RPMI8226 (cell line): ENCODE measurements at regions not wholly inside any gene's neighbourhood (a gene's known extent, or its start where the extent isn't known, plus 50 kb on each side); places are given as distances from the start of the nearest gene placed in this dataset.

Source experiments
- DNase-seq: peaks from one replicate; pipeline ENCODE4 v3.0.0-alpha.2; 2015

GRCh38 chr3:174675406-174675805 lies 183.7 kb upstream of the NAALADL2 start:
- no peak for DNase-seq

- DNase-seq = no peak
Observed at GRCh38 chr3:174681784-174682183, 177.3 kb upstream of the NAALADL2 start.

DNA sequence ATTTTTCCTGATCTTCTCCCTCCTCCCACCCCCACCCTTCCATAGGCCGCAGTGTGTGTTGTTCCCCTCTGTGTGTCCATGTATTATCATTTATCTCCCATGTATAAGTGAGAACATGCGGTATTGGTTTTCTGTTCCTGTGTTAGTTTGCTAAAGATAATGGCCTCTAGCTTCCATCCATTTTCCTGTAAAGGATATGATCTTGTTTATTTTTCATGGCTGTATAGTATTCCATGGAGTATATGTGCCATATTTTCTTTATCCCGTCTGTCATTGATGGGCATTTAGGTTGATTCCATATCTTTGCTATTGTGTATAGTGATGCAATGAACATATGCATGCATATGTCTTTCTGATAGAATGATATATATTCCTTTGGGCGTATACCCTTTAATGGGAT lies 173.3 kb upstream of the NAALADL2 start:
- DNase-seq = no peak

GRCh38 chr3:174697310-174697709 lies 161.8 kb upstream of the NAALADL2 start:
- no peak for DNase-seq

DNA sequence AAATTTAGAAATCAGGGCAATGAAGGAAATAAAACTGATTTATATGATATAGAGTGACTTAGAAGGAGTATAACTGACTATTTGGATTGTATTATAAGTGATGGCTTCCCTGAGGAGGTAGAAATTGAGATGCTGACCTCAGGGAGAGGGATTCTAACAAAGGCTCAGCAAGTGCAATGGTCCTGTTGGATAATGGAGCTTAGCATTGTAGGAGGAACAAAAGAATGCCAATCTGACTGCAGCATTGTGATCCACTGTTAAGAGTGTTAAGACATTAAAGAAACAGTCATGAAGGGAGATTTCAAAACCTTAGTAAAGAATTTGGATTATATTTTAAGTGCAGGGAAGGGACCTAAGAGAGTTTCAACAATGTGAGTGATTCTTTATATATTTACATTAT lies 158.4 kb upstream of the NAALADL2 start:
- DNase-seq = no peak

- DNase-seq = no peak
Observed at GRCh38 chr3:174710612-174711011, 148.5 kb upstream of the NAALADL2 start.

DNA sequence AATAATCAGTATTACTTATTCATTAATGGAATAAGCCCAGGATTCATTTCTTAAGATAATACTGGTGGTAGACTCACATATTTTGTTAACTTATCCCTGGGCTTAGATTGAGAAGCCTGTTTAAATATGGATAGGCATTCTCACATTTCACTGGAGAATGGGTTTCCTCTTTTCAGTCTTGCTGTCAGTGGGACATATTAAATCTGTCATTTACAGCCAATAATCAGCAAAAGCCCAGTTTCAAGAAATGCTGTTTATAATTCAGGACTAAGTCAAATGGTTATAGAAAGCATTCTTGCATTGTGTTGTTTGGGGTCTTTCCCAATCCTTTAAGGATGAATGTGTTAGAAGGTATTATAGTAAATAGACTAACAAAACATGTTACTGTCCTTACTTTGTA lies 143.7 kb upstream of the NAALADL2 start:
- DNase-seq = no peak

DNA sequence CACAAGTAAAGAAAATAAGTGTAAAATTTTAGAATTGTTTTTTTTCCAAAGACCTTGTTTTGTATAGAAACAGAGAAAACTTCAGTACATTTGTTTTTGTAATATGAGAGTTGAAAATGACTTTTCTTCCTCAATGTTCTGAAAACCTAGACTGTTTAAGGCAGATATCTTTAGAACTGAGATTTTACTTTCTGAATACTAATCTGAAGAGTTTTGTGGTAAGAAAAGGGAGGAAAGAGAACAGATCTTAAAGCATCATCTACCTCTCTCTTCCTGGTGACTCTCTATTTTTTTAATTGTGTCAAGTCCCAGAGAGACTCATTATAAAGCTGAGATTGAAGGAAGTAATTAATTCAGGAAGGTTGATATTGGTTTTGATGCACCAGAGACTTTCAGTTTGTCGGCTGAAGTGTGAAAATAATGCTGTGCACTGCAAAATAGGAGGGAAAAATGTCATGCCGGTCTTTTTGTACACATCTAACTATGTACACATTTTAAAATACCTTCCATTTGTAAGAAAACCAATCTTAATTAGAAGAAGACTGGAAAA lies 142.1 kb upstream of the NAALADL2 start:
- no peak for DNase-seq

DNA sequence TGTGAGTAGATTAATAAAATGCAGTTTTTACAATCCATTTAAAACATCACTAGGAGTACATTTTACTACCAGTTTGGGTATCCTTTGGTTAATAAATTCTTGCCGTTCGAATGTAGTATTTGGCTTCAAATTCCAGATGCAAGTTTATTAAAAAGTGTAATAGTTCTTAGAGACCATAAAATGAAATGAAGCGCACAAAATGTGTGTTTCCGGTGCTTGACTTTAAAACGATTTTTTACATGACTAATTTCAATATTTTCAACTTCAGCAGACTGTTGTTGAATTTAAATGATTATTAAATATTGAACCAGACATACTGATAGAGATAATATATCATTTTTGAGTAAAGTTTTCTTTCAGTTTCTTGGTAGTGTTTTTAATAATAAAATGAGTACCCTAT lies 138.4 kb upstream of the NAALADL2 start:
- no peak for DNase-seq

- no peak for DNase-seq
Observed at GRCh38 chr3:174725303-174725702, 133.8 kb upstream of the NAALADL2 start.

DNA sequence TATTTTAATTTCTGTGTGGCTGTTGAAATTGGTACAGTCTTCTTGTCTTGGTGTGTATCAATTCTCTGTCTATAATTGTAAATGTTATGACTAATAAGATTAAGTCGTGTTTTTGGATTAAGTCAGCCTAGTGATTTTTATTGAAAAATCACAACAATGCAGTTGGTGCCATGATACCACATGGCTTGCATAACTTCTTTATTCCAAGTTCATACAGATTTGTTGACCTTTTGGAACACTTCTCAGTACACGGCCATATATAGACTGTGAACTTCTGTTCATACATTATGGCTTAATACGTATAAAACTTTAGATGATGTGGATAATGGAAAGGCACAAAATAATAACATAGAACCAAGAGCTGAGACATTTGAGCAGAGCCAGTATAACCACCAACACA lies 121.2 kb upstream of the NAALADL2 start:
- DNase-seq = no peak

GRCh38 chr3:174749143-174749542 lies 110.0 kb upstream of the NAALADL2 start:
- DNase-seq = no peak

DNA sequence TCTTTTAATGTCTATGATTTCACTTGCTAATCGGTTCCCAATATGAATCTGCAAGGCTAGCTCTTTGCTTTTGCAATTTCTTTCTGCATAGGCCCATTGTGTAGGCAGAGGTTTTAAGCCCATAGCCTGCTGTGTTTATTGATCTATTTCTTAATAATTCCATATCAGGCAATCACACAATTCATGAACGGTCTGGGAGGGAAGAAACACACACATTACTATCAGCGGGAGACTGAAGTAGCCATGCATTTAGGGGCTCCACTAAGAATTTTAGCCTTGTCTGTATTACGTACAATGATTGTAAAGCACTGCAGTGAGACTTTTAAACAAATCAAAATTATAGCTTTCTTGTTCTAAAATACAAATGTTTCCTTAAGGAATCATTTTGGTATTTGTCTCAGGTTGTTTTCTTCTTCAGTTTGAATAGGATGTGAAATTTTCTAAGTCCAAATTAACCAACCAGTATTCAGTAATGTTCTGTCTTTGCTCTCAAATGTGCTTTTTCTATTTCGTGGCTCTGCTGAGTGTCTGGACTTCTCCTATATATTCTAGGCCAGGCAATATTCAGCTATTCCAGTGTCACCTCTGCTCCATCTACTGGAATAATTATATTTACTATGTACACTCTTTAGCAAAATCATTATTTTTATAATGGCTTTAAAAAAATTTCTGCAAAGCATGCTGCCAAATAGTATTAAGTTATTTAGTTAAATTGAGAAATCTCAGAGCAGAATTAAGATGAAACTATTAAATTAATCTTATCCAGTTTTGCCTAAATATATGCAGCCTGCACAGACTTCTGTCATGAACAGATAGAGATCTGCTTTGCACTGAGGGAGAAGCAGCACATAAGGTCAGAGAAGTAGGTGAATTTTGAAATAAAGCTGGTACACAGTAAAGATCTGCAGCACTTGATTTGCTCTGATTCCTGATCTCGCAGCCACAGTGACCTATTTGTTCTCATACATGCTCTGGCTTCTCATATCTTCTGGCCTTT lies 103.0 kb upstream of the NAALADL2 start:
- DNase-seq = no peak

- DNase-seq = no peak
Observed at GRCh38 chr3:174758943-174759342, 100.2 kb upstream of the NAALADL2 start.

- no peak for DNase-seq
Observed at GRCh38 chr3:174767406-174767805, 91.7 kb upstream of the NAALADL2 start.

DNA sequence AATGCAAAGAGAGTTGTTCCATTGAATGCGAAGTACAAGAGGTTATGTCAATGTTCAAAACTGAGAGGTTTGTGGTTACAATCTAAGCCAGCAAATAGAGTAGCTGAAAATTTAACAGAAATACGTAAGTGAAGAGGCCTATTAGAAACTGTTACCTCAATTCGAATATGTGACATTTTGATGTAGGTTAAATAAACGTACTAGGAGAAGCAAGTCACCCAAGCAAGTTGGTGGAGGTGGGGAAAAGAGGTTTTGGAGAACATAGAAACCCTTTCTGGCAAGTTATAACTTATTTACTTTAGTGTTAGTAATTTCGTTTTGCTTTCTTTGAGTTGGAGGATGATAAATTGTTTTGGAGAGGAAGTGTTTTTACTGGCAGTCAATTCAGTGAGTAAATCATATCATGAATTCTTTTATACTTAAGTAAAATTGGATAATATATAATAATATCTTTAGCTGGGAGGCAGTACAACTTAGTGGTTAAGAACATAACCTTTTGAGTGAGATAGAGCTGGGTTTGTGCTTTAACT lies 91.2 kb upstream of the NAALADL2 start:
- DNase-seq = no peak

GRCh38 chr3:174769171-174769570 lies 90.0 kb upstream of the NAALADL2 start:
- DNase-seq = no peak

- no peak for DNase-seq
Observed at GRCh38 chr3:174775603-174776002, 83.5 kb upstream of the NAALADL2 start.

GRCh38 chr3:174776123-174776522 lies 83.0 kb upstream of the NAALADL2 start:
- DNase-seq = no peak

DNA sequence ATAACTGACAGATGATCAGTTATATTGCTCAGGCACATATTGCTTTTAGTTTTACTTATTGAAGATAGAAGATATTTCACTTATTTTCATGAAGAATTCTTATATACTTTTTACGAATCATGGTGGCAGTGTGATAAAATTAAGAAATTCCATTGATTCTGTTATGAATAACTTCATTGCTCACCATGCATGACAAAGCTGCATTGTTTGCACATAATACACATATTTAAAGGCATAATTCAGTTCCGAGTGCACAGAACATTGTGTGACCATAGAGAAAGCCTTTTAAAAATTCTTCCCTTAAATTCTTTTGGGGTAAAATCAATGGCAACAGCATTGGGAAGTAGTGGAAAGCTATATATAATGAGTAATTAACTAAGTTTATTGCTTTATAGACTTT lies 82.5 kb upstream of the NAALADL2 start:
- DNase-seq = no peak

DNA sequence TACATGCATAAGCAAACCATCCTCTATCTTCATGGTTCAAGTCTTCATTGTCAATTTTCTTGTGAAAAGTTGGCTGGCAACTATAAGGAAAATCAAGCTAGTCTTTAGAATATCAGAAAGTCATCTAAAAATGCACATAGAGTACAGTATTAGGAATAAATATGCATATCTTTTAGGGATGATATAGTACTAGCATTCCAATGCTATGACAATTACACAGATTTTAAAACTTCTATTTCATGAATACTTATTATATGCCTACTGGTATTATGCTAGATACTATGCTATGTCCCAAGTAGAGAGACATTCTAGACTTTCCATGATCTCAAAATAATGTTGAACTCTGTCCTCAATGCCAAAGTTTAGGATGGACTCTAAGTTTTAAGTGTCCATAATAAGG lies 81.3 kb upstream of the NAALADL2 start:
- no peak for DNase-seq

DNA sequence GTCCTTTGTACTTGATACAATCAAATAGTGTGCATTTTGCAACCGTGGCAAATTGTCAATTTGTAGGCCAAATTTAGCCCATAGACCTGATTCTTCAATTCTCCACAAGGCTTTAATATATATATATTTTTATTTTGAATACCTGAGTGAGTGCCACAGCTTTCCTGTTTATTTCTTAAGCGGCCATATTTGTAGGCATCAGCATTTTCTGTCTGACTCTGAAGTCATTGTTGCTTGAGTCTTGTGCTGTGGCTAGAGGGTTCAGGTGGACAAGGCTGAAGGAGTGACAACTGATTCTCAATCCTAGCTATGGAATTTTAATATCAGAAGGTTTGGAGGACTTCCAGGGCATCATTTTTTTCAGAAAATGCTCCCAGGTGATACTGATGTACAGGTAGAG lies 75.6 kb upstream of the NAALADL2 start:
- no peak for DNase-seq

DNA sequence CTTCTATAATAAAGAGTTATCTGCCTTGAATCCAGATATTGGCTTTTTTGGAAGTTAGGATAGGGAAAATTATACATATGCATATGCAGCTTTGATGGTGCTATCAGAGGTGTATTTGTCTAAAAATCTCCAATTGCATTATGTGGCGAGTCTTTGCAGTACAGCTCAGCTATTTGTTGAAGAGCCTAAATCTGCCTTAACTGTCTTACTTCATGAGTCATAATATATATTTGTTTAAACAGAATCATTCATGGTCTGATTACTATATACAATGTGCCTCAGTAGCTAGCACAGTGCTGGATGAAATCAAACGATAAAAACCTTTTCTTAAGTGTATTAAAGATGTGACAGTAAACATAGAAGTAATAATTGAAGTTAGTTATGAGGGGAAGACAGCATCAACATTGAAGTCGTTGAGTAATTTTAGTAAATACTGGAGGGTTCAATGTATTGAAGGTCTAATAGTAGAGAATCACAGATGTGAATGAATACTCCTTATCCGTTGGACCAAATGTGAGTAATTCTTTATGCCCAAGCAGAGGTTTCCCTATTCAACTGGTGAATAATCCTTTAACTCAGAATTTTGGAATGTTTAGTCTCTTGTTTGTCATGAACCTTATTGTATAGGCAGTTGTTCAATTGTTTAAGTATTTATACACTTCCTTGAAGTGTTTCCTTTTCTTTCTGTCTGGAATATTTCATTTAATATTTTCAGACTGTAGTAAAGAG lies 74.8 kb upstream of the NAALADL2 start:
- DNase-seq = no peak

DNA sequence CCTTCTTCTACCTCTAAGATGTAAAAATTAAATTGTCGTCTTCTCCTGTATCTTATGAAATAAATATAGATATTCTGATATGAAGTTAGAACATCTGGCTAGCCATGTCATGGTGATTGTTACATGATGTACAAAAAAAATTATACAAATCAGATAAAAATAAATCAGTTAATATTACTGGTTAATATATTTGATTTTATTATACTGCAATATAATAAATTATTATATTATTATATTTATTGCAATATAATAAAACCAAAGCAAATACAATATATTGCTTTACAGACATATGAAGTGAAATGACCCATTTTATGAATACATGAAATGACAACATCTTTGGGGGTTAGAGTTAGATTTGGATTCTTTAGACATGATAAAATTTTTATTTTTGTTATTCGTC lies 72.3 kb upstream of the NAALADL2 start:
- DNase-seq = no peak
